GM19023 (cell line): ENCODE measurements at regions not wholly inside any gene's neighbourhood (a gene's known extent, or its start where the extent isn't known, plus 50 kb on each side); places are given as distances from the start of the nearest gene placed in this dataset.

Experiments
- ATAC-seq: cut with Tn5 transposase; IDR thresholded peaks from one replicate; pipeline ENCODE4 v1.9.1; 2021; ENCODE audit warnings: mild to moderate bottlenecking, moderate library complexity; ENCODE audit not compliant: unreplicated experiment

DNA sequence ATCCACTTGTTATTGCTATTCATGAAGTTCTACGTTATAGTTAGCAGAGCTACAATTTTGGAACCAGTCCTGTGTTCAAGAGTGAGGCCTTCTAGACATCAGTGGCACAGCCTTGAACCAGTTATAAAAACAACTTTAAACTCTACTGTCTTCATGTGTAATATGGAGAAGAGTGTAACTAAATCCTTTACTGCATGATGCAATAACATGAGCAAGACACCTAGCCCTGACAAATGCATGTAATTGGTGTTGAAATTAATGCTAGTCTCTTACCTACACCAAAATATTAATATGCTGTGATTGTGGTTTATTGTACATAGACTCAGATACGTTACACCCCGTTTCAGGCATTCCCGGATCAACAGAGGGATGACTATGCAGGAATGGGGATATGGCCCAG lies 654.6 kb downstream of the IRX1 start:
- no peak for ATAC-seq

- ATAC-seq, result no peak
Measured at GRCh38 chr5:4252385-4252784, 656.8 kb downstream of the IRX1 start.

DNA sequence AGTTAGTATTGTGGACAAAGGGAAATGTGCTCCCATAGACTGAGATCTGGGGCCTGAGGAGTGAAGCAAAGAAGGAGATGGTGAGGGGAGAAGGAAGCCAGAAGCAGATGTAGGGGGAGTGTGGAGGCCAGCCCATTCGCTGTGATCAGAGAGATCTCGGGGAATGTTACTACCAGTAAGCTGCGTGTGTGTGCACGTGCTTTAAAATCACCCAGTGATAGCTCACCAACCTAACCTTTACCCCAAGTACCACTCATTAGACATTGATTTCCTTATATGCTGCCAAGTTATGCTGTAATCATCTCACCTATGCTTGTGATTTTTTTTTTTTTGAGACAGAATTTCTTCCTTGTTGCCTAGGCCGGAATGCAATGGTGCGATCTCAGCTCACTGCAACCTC lies 659.1 kb downstream of the IRX1 start:
- ATAC-seq, result no peak

GRCh38 chr5:4255441-4255840 lies 659.8 kb downstream of the IRX1 start:
- ATAC-seq, result no peak

GRCh38 chr5:4258170-4258569 lies 662.5 kb downstream of the IRX1 start:
- no peak for ATAC-seq

DNA sequence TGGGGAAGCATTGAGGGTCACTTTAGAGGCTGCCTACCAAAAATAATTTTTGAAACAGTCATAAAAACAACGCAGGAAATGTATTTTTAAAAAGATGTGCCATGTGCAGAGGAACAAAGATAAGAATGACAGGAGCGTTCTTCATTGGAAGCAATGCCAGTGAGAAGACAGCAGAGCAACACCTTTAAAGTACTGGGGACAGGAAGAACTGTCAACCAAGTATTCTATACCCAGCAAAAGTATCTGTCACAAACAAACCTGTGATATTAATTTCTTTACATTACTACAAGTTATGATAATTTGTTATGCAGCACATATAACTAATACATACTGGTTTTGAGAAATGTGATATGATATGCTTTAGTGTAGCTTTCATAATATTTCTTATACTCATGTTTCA lies 675.6 kb downstream of the IRX1 start:
- ATAC-seq, result no peak

- ATAC-seq, result no peak
Measured at GRCh38 chr5:4275232-4275631, 679.6 kb downstream of the IRX1 start.

GRCh38 chr5:4294878-4295277 lies 699.2 kb downstream of the IRX1 start:
- ATAC-seq, result no peak

DNA sequence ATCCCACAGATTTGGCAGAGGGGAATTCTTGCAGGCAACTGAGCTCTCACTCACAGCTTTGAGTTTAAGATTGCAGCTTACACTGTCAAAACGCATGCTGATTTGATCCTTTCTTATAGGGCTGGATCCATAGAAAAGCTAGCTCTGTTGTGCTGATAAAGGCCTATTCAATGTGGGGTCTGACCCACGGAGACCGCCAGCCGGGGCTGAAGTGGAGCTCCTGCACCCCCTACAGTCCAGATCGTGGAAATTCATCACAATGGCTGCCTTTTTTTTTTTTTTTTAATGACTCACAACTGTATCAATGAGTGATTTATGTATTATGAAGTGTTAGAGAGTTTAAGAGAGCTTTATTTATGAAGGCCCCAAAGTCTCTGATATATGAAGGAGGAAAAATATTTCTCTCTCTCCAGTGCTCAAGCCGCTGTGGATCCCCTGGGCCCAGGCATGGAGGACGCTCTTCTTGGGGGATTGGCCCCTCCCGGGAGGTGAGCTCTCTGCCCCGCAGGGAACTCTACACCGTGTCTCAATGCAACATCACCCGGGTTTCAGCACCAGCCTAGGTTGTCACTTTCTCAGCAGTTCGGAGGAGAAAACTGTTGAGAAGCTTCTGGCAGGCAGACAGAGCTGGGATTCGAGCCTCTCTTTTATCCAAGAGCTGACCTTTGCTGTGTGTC lies 700.2 kb downstream of the IRX1 start:
- ATAC-seq, result no peak

DNA sequence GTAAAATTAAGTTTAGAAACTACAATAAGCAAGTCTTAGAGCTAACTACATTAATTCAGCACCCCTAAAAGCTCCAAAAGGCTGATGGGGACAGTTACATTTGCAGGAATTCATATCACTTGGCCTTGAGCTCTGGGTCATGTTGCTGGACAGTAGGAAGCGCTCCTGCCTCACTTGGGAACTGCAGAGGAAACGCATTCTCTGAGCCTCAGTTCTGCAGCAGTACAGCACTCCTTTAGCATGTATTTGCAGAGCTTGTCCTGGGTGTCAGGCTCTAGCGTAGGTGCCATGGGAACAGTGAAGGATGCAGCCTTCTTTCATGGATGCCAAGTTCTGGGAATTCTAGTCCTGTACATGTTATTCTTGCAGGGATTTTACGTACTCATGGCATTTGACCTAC lies 710.4 kb downstream of the IRX1 start:
- no peak for ATAC-seq

GRCh38 chr5:4309026-4309425 lies 713.4 kb downstream of the IRX1 start:
- ATAC-seq, result no peak

GRCh38 chr5:4313138-4313537 lies 717.5 kb downstream of the IRX1 start:
- no peak for ATAC-seq

GRCh38 chr5:4319478-4320128 lies 724.0 kb downstream of the IRX1 start:
- ATAC-seq, result no peak

DNA sequence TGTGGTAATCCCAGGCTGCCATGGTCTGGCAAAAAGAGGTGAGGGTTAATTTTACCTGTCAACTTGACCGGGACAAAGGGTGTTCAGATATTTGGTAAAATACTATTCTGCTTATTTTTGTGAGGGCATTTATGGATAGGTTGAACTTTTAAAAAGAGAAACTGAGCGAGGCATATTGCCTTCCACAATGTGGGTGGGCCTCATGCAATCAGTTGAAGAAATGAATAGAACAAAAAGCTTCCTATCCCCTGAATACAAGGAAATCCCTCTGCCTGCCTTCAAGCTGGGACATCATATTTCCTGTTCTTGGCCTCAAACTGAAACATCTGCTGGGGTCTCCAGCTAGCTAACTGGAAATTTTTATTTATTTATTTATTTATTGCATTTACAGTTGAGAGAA lies 734.7 kb downstream of the IRX1 start:
- no peak for ATAC-seq

DNA sequence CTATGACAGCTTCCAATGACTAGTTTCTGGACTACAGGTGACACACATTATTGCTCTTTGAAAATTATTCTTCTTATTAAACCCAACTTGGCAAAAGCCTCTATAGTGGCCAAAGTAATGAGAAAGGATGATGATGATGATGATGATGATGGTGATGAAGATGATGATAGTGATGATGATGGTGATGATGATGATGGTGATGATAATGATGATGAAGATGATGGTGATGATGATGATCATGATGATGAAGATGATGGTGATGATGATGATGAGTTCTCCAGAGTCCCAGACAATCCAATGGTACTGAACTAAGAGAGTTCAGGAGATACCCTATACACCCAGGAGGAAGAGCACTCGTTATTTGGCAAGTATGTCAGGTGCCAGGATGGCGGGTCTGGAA lies 739.4 kb downstream of the IRX1 start:
- ATAC-seq, result no peak

DNA sequence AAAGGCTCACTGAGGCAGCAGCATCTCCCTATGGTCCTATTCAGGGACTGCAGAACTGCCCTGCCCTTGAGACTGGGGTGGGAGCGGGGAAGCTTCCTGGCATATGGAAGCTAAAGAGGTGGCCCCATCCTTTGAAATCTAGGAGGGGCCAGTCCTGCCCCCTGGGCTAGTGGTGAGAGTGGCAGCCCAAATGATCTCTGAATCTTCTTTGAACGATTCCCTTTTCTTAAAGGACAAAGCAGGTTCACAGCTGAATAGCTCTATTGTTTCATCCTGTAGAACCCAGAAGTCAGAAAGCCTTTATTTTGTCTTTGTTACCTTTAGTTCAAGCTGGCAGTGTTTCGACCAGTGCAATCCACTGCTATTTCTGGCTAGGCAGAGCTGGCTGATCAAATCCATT lies 741.9 kb downstream of the IRX1 start:
- ATAC-seq, result no peak

DNA sequence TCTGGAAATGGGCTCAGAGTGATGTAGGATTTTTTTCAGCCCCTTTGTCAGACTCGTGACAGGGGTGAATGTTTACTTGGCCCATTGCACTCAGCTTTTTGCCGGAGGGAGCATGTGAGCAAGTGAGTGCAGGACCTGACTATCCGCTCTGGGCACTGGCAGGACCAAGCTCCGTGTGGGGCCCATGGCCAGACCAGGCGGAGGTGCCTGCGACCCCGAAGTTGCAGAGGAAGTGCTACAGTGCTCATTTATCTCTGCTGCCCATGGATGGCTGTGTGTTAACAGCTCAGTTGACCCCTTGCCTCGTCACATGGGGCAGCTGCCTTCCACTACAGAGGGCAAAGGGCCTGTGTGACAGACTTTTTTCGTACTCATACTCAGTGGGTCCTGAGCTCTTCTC lies 744.3 kb downstream of the IRX1 start:
- ATAC-seq, result no peak

DNA sequence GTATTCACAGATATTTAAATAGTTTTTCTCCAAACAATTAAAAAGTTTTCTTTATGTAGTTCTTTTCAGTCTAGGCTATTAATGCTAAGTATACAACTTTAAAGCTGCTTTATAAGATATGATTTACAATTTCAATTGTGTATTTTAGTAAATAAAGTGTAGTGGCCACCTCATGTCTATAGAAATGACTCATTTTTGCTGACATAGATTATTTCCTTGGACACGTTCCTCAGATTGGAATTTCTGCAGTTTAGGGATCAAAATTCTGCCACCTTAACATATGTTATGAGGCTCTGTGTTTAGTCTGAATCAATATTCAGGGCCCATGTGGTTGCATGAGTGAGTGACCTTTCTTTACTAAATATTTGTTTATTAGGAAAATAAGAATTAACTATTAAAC lies 750.2 kb downstream of the IRX1 start:
- no peak for ATAC-seq

DNA sequence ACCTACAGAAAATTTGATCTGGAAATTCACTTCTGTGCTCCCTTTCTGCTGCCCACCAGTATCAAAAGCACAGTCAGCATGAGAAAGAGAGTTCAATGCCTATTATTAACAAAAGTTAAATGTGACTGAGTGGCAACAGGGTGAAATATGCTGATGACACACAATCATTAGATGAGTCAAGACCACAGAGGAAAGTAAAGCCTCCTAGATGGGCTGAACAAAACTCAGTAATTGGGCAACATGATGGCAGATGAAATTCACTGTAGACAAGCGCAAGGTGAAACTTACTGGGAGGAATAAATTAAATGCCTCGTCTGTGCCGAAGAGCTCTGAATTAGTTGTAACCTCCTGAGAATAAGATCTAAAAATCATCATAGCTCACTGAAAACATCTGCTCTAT lies 752.8 kb downstream of the IRX1 start:
- ATAC-seq, result no peak

DNA sequence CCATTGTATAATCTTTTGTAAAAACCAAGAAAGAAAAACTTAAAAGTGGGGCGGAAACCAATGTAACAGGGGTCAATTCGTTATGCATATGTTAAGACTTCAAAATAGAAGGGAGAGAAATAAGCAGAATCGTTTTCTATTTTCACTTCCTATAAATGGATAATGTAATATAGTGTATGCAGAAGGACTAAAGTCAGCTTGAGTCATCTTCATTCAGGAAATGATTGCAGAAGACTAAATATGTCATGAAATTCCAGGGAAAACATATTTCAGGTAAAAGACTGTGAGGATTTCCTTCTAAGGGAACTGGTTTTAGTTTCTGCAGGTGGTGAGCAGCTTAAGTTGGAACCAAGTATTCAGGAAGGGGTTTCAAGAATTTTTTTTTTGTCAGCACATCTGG lies 753.3 kb downstream of the IRX1 start:
- ATAC-seq, result no peak

DNA sequence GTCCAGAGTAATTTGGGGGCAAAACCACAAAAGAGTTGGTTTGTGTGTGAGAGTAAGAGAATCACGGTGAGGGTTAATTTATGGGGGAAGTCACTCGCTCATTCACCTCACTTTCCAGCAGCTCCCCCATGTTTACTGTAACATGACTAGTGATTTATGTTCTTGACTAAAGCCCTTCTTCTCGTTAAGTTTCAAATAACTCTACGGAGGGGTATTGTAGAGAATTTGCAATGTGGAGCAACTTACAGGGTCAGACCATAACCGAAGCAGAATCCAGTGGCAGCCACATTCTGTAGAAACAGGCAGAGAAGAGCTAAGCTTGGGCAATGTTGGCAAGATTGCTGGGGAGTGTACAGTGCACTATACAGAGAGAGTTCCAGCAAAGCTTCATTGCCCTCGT lies 760.6 kb downstream of the IRX1 start:
- ATAC-seq, result no peak

- no peak for ATAC-seq
Measured at GRCh38 chr5:4359847-4360246, 764.2 kb downstream of the IRX1 start.

GRCh38 chr5:4361753-4362152 lies 766.1 kb downstream of the IRX1 start:
- no peak for ATAC-seq
